NCI-H1417 (cell line): ENCODE measurements at regions not wholly inside any gene's neighbourhood (a gene's known extent, or its start where the extent isn't known, plus 50 kb on each side); places are given as distances from the start of the nearest gene placed in this dataset.

Source experiments
- DNase-seq, 3 experiments: peaks; one replicate each; lab custom pipeline; 2025; lab: John Stamatoyannopoulos, UW

DNA sequence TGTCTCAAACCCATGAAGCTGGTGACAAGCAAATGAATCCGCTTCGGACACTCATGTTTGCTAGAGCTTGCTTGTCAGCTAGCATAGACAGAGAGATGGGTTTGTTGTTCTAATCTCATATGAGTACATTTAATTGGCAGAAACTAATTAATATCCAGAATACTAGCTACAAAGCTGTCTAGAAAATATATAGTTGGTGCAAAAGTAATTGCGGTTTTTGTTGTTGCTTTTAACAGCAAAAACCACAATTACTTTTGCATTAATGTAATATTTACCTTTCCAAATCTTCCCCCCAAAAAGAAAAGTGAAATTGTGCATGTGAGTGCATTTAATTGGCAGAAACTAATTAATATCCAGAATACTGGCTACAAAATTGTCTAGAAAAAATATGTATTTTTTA lies 1115.2 kb downstream of the TDRD15 start:
- no peak for DNase-seq

DNA sequence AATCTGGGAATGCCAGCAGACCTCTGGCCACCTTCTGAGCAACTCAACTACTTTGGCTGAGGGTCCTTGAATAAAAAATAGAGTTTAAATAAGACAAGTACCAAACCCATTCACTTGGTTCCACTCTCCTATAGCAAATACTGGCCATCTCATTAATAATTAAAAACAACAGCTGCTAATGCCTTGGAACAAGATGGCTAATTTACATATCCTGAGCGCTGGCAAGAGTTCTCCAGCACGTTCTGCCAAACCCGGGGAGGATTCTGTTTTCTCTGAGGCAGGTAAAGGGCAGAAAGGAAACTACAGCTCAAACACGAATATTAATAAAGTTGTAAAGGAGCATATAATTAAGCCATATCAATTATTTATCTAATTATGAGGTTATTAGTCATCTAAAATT lies 1123.7 kb downstream of the TDRD15 start:
- no peak for DNase-seq

- no peak for DNase-seq
Observed at GRCh38 chr2:22248851-22249250, 1125.1 kb downstream of the TDRD15 start.

DNA sequence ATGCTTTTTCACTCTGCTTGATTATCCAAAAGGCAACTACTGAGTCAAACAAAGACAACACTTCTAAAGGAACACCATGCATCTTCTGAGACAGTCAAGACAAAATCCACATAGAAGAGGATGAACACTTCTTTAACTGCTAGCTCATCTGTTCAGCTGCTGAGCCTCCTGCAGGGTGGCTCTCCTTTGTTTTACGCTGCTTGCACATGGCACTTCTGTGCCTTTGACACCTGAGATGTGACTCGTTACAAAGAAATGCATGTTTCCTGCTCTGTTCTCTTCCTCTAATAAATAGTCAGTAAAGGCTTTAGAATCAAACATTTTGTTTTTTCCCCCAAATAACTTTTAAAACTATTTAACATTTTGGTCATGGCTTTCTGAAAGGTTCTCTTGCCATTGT lies 1129.4 kb downstream of the TDRD15 start:
- no peak for DNase-seq

- no peak for DNase-seq
Observed at GRCh38 chr2:22261165-22261564, 1123.8 kb upstream of the KLHL29 start.

GRCh38 chr2:22270341-22270740 lies 1114.6 kb upstream of the KLHL29 start:
- DNase-seq = no peak

- no peak for DNase-seq
Observed at GRCh38 chr2:22273853-22274252, 1111.1 kb upstream of the KLHL29 start.

- DNase-seq = no peak
Observed at GRCh38 chr2:22274661-22275060, 1110.3 kb upstream of the KLHL29 start.

GRCh38 chr2:22276696-22277095 lies 1108.3 kb upstream of the KLHL29 start:
- DNase-seq = no peak

- DNase-seq = no peak
Observed at GRCh38 chr2:22279541-22279940, 1105.4 kb upstream of the KLHL29 start.

- DNase-seq = no peak
Observed at GRCh38 chr2:22281033-22281432, 1103.9 kb upstream of the KLHL29 start.

GRCh38 chr2:22282220-22282619 lies 1102.8 kb upstream of the KLHL29 start:
- DNase-seq = no peak

DNA sequence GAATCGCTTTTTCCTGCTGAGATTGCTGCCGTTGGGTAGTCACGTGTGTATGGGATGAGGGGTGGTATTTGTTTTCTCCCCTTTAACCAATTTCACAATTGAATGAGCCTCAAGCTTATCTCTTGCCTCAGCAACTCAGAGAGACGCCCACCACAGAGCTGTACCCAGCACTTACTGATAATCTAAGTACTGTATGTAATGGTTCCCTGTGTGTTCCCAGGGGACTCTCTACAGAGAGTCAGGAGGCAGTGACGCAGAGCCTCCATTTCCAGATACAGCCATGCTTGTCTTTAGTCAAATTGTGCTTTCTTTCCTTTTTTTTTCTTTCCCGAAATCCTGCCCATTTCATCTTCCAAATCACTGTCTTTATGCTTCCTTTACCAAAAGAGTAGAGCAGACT lies 1102.1 kb upstream of the KLHL29 start:
- no peak for DNase-seq

DNA sequence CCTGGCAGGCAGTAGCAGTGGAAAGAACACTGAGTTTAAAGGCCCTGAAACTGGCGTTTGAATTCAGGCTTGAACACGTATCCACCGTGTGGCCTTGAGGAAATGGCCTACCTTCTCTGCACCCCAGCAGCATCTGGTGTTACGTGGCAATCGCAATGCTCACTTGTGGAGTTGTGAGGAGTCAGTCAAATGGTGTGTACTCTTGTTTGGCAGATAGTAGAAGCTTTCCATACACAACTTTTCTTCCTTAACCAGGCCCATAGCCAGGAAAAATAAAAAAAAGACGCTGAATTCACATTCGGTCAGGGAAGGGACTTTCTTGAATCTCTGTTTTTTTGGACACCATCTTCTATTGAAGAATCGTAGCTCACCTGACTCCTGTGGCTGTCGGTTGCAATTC lies 1101.5 kb upstream of the KLHL29 start:
- no peak for DNase-seq

DNA sequence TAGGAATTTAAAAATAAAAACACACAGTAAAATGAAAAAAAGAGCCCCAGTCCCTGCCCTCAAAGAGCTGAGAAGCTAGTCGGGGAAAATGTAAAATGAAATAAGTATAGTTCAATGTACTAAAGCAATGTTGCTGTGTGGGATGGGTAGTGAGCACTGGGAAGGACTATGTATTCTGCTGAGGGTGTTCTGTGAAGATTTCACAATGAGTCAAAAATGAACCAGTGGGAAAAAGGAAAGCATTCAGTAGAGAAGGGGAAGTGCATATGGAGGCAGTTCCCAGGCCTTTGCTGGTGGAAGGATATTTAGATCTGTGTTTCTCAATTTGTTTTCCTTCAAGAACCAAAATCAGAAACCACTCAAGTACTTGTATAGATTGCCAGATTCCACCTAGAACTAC lies 1094.7 kb upstream of the KLHL29 start:
- DNase-seq = no peak

DNA sequence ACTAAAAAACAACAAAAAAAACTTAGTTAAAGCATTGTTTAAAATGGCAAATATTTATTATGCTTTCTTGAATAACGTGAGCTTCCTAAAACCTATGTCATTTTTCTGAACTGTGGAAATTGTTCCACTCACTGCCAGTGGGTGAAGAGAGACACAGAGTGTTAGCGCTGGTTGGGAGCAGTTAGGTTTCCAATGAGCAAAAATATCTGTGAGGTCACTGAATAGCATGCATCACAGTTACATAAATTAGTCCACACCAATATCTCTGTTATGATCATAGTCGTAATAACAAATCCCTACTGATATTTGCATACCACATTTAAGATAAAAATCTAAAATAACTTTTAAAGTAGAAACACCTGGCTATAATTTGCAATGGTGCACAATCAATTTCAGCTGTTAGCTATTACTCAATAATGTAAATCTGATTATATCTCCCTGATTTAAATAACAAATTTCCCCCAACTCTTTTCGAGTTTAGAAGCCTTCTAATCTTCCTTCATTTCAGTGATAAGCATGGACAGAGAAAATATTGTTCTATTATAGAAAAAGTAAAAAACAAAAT lies 1094.0 kb upstream of the KLHL29 start:
- DNase-seq = no peak

- DNase-seq = no peak
Observed at GRCh38 chr2:22301228-22301627, 1083.8 kb upstream of the KLHL29 start.

GRCh38 chr2:22326250-22326649 lies 1058.7 kb upstream of the KLHL29 start:
- no peak for DNase-seq

DNA sequence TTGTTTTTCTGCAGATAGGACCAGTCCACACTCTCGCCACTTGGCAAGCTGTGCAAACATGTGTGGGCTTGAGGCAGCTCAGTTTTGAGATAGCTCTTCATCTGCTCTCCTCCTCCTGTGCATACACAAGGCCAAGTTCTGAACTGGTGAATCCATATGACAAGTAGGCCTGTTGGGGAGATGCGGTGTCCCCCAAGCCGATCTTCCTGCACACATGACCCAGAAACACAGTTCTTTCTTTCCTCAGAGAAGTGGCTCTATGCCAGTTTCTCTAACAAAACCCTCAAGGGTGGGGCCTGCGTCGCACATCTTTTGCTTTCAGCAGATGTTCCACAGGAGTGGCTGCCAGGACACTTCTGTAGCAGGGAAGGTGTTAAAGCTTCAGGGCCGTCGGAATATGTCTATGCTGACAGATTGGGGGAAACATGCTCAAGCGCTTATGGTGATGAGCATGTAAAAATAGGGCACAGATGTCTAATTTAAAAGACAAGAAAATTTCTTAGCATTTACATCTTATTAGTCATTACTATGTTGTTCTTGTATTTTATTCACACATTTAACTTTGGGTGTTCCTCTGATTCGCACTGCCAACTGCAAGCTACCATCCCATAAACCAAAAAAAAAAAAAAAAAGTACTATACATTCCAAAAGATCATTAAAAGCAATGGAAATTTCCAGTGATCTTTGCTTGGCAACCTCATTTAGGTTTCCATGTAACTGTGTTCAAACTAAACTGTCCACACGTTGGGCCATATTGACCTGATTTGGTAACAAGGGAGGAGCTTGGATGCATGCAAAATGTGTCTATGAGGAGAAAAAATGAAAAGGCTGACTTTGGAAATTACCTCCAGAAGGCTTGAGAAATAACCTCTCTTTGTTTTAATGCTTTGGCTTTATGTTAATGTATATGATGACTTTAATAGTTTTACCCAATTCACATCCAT lies 1055.5 kb upstream of the KLHL29 start:
- no peak for DNase-seq

GRCh38 chr2:22336414-22336813 lies 1048.6 kb upstream of the KLHL29 start:
- no peak for DNase-seq

DNA sequence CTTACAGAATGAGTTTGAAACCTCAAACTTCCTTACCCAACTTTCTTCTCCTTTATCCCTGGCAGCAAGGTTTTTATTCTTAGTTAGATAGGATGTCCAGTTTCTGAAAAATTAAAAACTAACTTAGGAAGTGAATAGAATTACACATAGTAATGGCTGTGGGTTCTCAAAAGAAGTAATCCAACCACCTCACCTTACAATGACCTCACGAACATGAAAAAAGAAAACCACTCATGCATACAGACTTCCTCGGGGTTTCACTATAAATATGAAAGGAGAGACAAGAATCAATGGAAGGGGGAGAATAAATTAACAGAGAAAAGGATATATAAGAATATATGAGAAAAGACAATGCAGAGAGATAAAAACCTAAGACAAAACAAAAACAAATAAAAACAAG lies 1044.3 kb upstream of the KLHL29 start:
- no peak for DNase-seq

- DNase-seq = no peak
Observed at GRCh38 chr2:22347306-22347705, 1037.7 kb upstream of the KLHL29 start.

- no peak for DNase-seq
Observed at GRCh38 chr2:22350621-22351020, 1034.4 kb upstream of the KLHL29 start.
